GM10266 (cell line): ENCODE measurements at regions not wholly inside any gene's neighbourhood (a gene's known extent, or its start where the extent isn't known, plus 50 kb on each side); places are given as distances from the start of the nearest gene placed in this dataset.

ENCODE experiments used
- DNase-seq: peaks from one replicate; pipeline ENCODE4 v3.0.0; 2012; ENCODE audit errors: extremely low spot score
- TF ChIP-seq, protein P1 (sequence below): IDR thresholded peaks from 2 replicates; pipeline ENCODE4 v1.5.1; 2012; ENCODE audit warnings: mild to moderate bottlenecking, low read depth; ENCODE audit not compliant: control insufficient read depth, insufficient read depth; ENCODE audit errors: missing control alignments

DNA sequence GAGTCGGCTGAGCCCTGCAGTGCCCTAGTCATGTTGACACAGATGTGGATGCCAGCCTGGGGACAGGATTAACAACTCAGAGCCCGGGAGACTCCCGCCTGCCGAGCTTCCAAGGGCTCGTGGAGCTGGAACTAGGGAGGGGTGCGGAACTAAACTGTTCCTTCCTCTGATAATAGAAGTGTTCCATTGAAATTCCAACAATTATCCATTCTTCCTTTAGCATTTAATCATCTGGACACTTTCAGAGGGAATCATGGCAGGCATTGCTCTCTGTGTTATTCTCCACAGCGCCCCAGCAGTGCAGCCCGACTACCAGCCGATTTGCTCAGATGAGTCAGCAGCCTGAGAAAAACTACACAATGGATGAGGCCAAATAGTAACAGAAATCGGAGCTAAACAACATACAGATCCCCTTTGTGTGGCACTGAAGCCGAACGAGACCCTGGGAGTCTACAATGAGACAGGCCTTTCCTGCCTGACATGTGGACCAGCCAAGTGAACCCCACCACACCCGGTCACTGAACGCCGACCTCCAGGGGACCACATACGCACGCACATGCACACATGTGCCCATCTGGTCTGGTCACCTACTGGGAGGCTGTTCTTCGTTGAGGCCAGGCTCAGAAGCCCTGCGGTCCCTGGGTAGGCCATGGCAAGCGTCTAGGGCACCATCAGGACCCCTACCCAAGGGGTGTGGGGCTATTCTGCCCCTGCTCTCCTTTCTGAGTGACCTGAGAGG is 238.4 kb upstream of the AFDN start:
- no peak for DNase-seq
- TF ChIP-seq, protein P1, sequence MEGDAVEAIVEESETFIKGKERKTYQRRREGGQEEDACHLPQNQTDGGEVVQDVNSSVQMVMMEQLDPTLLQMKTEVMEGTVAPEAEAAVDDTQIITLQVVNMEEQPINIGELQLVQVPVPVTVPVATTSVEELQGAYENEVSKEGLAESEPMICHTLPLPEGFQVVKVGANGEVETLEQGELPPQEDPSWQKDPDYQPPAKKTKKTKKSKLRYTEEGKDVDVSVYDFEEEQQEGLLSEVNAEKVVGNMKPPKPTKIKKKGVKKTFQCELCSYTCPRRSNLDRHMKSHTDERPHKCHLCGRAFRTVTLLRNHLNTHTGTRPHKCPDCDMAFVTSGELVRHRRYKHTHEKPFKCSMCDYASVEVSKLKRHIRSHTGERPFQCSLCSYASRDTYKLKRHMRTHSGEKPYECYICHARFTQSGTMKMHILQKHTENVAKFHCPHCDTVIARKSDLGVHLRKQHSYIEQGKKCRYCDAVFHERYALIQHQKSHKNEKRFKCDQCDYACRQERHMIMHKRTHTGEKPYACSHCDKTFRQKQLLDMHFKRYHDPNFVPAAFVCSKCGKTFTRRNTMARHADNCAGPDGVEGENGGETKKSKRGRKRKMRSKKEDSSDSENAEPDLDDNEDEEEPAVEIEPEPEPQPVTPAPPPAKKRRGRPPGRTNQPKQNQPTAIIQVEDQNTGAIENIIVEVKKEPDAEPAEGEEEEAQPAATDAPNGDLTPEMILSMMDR: no peak

DNA sequence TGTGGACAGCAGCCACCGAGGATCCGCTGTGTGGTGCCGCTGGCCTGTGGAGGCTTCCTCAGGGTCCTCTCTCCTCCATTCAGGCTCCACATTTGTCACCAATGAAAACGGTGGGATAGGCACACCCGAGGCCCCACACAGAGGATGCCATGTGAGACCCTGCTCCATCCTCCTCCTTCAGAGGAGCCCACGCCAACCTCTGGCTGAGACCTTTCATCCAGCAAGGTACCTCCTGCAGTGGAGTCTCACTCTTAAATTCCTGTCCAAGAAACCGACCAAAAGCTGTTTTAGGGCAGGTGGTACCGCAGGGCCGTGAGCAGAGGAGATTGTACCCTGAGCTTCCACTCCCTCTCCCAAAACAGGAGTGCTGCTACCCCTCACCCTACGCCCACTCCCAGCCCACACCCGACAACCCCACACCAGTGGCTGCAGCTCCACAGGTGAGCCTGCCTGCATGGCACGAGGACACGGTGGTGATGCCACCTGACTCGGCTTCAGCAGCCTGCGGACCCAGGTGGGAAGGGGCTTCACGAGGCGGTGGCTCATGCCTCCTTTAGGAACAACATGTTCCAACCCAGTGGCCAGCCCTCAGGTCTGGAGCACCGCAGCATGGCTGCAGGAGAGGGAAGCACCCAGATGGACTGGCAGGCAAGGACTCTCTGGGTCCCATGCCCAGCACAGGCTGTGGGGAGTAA is 237.6 kb upstream of the AFDN start:
- no peak for DNase-seq
- TF ChIP-seq, protein P1: no peak

DNA sequence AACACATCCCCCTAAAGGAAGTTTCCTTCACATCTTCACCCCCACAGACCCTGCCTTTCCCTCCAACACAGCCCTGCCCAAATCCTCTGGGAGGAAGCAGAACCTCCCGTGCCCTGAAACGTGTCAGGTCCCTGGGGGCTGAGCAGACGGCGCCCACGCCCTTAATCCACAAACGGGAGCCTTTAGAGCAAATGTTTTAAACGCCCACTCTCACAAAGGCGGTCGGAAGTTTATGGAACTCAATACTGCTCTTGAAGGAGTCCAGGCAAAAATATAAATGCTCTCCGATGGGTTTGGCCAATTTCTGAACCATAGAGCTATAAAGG is 237.1 kb upstream of the AFDN start:
- TF ChIP-seq, protein P1: no peak
- no peak for DNase-seq

DNA sequence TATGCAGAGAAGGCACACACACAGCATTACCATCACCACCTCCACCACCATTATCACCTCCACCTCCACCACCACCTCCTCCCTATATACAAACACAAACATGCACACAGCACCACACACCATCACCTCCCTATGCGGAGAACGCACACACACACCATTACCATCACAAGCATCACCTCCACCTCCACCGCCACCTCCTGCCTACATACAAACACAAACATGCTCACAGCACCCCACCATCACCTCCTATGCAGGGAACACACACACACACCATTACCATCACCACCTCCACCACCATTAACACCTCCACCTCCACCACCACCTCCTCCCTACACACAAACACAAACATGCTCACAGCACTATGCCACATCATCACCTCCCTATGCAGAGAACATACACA is 236.5 kb upstream of the AFDN start:
- TF ChIP-seq, protein P1: no peak
- DNase-seq: no peak
